NCI-H2227 (cell line): ENCODE measurements at regions not wholly inside any gene's neighbourhood (a gene's known extent, or its start where the extent isn't known, plus 50 kb on each side); places are given as distances from the start of the nearest gene placed in this dataset.

Experiments
- DNase-seq: peaks from one replicate; lab custom pipeline; 2025; ENCODE audit not compliant: unreplicated experiment; lab: John Stamatoyannopoulos, UW

DNA sequence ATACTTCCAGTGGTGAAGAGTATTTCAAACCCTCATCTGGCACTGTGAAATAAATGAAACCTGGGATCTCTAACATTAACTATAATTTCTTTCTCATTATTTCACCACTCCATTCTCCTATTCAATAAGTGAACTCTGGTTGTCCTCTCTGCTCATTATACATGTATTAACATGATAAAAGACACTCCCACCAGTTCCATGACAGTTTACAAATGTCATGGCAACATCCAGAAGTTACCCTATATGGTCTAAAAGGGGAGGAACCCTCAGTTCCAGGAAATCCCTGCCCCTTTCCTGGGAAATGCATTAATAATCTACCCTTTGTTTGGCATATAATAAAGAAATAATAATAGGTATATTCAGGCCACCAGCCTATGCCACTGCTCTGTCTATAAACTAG is 62.7 kb upstream of the BRINP3 start:
- no peak for DNase-seq

GRCh38 chr1:190551638-190552037 is 74.0 kb upstream of the BRINP3 start:
- no peak for DNase-seq

DNA sequence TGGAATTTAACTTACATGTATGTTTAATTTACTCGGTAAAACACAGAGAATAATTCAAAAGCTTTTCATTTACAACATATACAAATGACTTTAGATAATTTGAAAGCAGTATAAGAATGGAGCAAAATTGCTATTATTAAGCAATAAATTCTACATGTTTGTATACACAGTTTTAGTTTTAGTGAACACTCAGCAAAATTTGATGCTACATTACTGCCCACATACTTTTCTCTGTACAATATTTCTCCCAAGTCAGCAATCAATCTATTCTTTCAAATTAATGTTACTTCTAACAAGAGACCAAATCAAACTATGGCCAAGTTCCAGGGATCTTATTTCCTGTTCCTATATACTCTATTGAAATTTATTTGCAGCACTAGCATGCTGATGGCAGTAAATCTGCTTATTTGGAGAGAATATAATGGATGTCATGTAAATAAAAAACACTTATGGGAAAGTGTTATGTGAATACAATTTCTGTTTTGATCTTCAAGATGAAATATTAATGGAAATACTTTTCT is 82.6 kb upstream of the BRINP3 start:
- DNase-seq: no peak

DNA sequence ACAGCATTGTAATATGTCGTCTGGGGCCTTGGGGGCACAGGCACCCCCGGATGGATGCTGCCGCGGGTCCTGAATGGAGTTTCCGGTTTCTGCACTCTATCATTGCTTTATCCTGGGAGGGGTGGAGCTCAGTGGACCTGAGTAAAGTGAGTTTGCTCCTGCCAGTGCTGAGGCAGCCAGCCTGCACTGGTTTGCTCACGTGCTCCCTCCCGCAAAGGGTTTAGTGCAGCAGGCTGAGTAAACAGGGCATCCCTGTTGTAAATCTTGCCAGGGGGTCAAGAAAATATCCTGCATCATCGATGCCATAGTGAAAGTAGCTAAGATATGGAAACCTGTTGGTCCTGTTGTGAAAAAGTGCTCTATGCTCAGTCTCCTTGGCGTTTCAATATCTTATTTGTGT is 85.6 kb upstream of the BRINP3 start:
- no peak for DNase-seq

GRCh38 chr1:190564117-190564516 is 86.5 kb upstream of the BRINP3 start:
- DNase-seq: no peak

- peak; percentile 12 for DNase-seq
Measured at GRCh38 chr1:190578017-190578416, 100.4 kb upstream of the BRINP3 start.

DNA sequence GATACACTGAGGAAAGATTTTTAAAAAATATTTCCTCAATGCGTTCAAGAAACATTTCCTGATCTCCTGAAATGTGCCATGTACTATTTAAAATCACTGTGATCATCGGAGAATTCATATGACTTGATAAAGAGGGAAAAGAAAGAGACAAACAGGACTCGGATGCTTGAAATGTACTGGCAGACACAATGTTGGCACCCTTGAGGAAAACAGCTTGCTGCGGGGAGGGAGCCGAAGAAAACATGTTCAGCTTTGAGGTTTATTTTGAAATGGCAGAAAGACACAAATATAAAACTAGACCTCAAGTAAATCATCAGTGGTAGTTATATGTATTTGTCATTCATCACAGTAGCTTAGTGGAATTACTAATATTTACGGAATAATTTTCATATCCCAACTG is 100.9 kb upstream of the BRINP3 start:
- no peak for DNase-seq

DNA sequence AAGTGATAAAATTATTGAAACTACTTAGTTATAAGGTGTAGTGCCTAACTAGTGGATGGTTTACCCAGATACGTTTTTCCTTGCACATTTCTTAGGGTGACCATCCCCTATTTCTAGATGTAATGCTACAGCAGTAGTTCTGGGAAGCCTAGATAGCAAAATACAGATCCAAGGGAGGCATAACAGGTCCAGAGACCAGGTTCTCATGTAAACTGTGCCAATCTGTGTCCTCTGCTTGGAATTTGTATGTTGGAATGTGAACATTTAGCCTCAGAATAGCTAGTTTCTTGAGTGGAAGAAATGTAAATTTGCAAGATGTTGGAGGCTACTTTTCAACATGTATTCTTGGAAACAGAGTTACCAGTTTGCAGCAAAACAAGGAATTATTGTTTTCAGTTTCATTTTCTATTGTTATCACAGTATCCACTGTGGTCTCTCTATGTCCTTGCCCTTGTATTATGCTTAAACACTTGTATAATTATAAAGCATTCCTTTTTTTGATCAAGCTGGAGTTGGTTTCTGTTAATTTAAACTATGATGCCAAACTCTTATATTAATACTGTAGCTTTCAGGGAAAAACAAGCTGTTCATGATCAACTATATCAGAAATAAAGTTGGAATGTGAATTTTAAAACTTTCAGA is 102.0 kb upstream of the BRINP3 start:
- DNase-seq: no peak

DNA sequence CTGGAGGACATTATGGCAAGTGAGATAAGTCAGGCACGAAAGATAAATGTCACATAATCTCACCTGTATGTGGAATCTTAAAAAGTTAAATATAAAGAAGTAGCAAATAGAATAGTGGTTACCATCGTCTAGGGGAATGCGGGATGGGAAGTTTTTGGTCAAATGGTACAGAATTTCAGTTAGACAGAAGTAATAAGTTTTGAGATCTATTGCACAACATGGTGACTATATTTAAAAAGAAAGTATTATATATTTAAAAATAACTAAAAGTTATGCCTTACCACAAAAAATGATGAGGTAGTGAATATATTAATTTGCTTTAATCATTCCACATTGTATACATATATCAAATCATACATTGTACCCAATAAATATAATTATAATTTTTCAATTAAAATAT is 106.2 kb upstream of the BRINP3 start:
- no peak for DNase-seq

DNA sequence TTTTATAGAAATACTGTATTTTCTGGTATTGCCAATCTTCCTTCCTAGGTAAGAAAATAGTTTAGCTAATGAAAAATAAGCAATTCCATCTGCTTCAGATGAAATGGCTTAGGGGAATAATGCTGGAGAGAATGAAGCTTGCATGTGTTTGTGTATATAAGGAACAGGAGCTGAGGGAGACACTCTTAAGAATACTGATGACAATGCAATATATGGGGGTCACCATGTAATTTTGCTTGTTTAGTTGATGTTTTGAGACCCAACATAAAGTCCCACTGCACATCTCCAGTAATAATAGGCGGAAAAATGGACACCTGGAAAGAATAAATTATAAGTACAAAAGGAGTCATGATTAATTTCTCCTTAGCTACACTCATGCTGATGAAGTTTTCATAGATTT is 110.8 kb upstream of the BRINP3 start:
- no peak for DNase-seq

DNA sequence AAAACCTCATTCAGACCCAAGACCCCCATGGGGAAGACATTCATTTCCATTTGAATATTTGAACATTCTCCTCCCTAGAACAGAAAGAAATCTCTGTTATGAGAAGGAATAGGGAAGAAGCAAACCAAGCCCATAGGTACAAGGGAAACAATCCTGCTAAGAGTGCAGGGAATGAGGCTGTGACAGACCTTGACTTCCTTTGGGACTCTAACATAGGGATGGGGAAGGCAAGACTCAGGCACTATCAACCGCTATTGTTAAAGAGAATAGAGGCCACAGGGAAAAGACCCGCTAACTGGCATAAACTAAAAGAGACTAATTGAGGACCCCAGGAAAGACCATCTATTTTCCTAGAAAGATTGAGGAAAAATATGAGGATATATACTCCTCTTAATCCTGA is 117.8 kb upstream of the BRINP3 start:
- no peak for DNase-seq

GRCh38 chr1:190597294-190597693 is 119.6 kb upstream of the BRINP3 start:
- DNase-seq: no peak

DNA sequence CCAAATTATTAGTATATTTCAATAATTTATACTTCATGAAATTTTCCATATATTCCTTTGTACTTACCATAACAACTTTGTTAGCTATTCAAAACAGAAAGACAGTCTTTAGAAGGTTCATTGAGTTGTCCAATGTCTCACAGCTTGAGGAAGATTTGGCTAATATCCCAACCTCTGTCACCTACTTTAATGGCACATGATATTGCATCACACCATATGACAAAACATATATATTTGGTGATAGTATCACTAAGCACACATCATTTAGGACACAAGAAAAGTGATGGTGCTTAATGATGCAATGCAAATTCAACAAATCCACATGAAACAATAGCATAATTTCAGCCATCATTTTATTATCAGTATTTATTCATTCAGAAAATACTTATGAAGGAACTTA is 122.0 kb upstream of the BRINP3 start:
- DNase-seq: no peak

- DNase-seq: no peak
Measured at GRCh38 chr1:190602325-190602724, 124.7 kb upstream of the BRINP3 start.

- no peak for DNase-seq
Measured at GRCh38 chr1:190608282-190608681, 130.6 kb upstream of the BRINP3 start.

DNA sequence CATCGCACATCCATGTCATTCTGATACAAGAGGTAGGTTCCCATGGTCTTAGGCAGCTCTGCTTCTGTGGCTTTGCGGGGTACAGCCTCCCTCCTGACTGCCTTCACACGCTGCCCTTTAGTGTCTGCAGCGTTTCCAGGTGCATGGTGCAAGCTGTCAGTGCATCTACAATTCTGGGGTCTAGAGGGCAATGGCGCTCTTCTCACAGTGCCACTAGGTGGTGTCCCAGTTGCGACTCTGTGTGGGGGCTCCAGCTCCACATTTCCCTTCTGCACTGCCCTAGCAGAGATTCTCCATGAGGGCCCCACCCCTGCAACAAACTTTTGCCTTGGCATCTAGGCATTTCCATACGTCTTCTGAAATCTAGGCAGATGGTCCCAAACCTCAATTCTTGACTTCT is 138.2 kb upstream of the BRINP3 start:
- DNase-seq: no peak

GRCh38 chr1:190616235-190616634 is 138.6 kb upstream of the BRINP3 start:
- no peak for DNase-seq

DNA sequence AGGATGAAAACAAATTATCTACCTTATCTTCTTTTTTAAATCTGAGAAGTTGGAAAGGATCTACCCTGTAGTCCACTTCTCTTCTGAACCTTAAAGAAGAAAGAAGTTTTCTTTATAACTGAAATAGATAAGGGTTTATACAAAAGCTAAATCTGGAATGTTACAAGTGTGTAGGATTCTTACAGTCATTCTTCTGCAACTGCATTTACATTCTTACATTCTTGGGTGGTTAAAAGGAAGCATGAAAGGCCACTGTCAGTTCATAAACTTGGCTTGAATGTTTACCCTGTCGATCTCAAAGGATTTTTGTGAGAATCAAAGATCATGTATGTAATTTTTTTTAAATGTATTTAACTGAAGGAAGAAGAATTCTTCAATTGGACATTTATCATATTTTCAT is 142.1 kb upstream of the BRINP3 start:
- no peak for DNase-seq

GRCh38 chr1:190633488-190633887 is 155.8 kb upstream of the BRINP3 start:
- DNase-seq: no peak

DNA sequence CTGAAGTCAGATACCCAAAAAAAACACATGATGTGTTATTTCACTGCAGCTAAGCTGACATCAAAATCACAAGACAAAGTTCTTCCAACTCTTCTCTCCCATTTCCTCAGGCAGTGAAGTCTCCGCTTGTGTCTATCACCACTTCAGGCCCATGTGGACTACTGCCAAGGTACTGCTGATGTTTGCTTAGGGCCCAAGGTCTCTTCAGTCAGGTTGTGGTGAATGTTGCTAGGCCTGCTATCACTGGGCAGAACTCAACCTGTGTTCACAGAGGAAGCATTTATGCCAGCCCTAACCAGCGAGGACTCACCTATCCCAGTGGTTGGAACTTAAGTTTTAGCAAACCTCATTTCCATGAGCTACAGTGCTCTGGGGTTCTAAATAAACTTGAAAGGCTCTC is 156.5 kb upstream of the BRINP3 start:
- no peak for DNase-seq

DNA sequence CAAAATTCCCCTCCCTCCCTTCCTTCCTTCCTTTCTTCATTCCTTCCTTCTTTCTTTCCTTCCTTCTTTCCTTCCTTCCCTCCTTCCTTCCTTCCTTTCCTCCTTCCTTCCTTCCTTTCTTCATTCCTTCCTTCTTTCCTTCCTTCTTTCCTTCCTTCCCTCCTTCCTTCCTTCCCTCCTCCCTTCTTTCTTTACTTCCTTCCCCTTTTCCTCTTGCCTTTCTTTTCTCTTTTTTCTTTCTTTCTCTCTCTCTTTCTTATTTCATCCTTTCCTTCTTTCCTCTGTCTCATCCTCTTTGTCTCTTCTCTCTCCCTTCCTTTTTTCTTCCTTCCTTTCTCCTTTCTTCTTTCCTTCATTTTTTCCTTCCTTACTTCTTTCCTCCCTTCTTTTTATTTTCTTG is 171.9 kb upstream of the BRINP3 start:
- no peak for DNase-seq

DNA sequence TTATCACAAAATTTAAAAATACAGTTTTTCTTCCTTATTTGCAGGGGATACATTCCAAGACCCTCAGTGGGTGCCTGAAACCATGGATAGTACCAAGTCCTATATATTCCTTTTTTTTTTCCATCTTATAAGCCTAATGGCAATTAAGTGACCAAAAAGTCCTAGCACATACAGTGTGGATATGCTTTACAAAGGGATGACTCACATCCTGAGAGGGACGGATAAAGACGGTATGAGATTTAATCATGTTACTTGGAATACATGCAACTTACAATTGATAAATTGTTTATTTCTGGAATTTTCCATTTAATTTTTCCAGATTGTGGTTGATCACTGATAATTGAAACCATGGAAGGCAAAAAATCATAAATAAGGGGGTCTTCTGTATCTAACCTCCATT is 181.2 kb upstream of the BRINP3 start:
- no peak for DNase-seq

DNA sequence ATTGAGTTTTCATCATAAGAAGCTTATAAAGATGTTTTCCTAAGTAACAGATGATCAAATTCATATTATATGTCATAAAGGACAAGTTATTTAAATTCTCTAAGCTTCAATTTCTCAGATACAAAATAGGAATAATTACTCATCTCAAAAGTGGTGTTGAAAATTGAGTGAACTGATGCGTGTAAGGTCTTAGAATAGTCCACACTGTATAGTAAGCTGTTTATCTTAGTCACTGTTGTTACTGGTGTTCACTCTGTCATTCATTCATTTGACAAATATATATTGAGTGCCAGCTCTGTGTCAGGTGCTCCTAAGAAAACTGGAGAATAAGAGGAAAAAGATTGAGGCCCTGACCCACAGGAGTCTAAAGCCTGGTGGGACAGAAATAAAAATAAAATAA is 186.3 kb upstream of the BRINP3 start:
- DNase-seq: no peak
